Tibial nerve (tissue), 4 donors: ENCODE measurements at regions not wholly inside any gene's neighbourhood (a gene's known extent, or its start where the extent isn't known, plus 50 kb on each side); places are given as distances from the start of the nearest gene placed in this dataset.

ENCODE experiments used
- DNase-seq, 2 donors: peaks; one replicate each; pipeline ENCODE4 v3.0.0-alpha.2; 2019; ENCODE audit warnings: low spot score in 2 of 2
- H3K27ac ChIP-seq, 4 donors: fragments of 200-600 bp; sonication (generic) in 3 of 4; one replicate each; pipeline ENCODE4 v1.5.1; 2017 to 2019; ENCODE audit warnings: mild to moderate bottlenecking in 1 of 4
- H3K27me3 ChIP-seq, 2 donors: fragments of 200-600 bp; sonication (generic) in 1 of 2; one replicate each; pipeline versions ENCODE4 v1.5.1 to v1.6.0; 2017 to 2019
- H3K36me3 ChIP-seq, 3 donors: fragments of 200-600 bp; sonication (generic); one replicate each; pipeline ENCODE4 v1.5.1; 2018 to 2019
- H3K4me1 ChIP-seq, 4 donors: fragments of 200-600 bp; sonication (generic) in 3 of 4; one replicate each; pipeline ENCODE4 v1.5.1; 2017 to 2019
- H3K4me3 ChIP-seq, 4 donors: fragments of 200-600 bp; sonication (generic) in 3 of 4; one replicate each; pipeline ENCODE4 v1.5.1; 2017 to 2019; ENCODE audit warnings: mild to moderate bottlenecking in 1 of 4, moderate library complexity in 1 of 4
- H3K9me3 ChIP-seq, 4 donors: fragments of 200-600 bp; sonication (generic) in 3 of 4; one replicate each; pipeline ENCODE4 v1.5.1; 2017 to 2019
- EP300 ChIP-seq, 2 donors: sonication (generic); formaldehyde crosslinking; IDR thresholded peaks; one replicate each; pipeline ENCODE4 v1.6.1; 2017; ENCODE audit warnings: antibody characterized with exemption in 2 of 2, mild to moderate bottlenecking in 1 of 2
- POLR2A ChIP-seq, 2 donors: fragments of 450-650 bp; IDR thresholded peaks; one replicate each; pipeline ENCODE4 v1.6.1; 2017; ENCODE audit warnings: antibody characterized with exemption in 2 of 2, mild to moderate bottlenecking in 2 of 2, moderate library complexity in 2 of 2
- WGBS, 2 donors: methylation state at CpG; one replicate each; pipeline ENCODE4 v1.1.5; 2018; 5-methylcytosine and 5-hydroxymethylcytosine counted together
- TF ChIP-seq, protein P1 (sequence below), 5 experiments: fragments of 200-600 bp in 3 of 5; fragments of 450-650 bp in 2 of 5; sonication (generic) in 3 of 5; IDR thresholded peaks; one replicate each; pipeline ENCODE4 v1.5.1; 2016 to 2019; ENCODE audit warnings: antibody characterized with exemption in 5 of 5, mild to moderate bottlenecking in 3 of 5, moderate library complexity in 2 of 5

DNA sequence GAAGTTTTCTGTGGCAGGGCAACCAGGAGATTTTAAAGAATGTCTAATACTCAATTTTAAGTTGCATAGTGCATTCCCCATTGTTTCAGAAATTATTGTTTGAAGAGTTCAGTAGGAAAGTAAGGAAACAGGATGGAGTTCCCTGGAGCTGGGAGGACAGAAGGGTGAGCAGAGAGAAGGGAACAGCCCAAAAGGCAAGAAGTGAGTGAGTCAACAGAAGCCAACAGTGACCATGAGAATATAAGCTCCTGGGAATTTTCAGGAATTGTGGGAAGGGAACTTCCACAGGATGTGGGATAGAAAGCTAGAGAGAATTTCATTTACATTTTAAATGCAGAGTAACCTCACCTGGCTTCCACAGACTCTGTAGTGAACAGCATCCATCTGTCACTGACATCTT, 268.1 kb upstream of the ATP5MC3 start:
- DNase-seq, result no peak
- no peak for TF ChIP-seq EP300 (IDR thresholded peaks at IDR 0.05)
- no peak for TF ChIP-seq POLR2A (IDR thresholded peaks at IDR 0.05)
- TF ChIP-seq, protein P1, sequence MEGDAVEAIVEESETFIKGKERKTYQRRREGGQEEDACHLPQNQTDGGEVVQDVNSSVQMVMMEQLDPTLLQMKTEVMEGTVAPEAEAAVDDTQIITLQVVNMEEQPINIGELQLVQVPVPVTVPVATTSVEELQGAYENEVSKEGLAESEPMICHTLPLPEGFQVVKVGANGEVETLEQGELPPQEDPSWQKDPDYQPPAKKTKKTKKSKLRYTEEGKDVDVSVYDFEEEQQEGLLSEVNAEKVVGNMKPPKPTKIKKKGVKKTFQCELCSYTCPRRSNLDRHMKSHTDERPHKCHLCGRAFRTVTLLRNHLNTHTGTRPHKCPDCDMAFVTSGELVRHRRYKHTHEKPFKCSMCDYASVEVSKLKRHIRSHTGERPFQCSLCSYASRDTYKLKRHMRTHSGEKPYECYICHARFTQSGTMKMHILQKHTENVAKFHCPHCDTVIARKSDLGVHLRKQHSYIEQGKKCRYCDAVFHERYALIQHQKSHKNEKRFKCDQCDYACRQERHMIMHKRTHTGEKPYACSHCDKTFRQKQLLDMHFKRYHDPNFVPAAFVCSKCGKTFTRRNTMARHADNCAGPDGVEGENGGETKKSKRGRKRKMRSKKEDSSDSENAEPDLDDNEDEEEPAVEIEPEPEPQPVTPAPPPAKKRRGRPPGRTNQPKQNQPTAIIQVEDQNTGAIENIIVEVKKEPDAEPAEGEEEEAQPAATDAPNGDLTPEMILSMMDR (IDR thresholded peaks at IDR 0.05), result peak in 1 of 5 experiments; percentile 5
- Histone ChIP-seq H3K4me3 (no peak overlapping the region), H3K27ac (no peak overlapping the region), H3K4me1 (no peaks in the 10 kb centered on the region), H3K36me3 (no peaks in the 10 kb centered on the region), H3K27me3 (no peaks in the 10 kb centered on the region), H3K9me3 (no peaks in the 10 kb centered on the region)

DNA sequence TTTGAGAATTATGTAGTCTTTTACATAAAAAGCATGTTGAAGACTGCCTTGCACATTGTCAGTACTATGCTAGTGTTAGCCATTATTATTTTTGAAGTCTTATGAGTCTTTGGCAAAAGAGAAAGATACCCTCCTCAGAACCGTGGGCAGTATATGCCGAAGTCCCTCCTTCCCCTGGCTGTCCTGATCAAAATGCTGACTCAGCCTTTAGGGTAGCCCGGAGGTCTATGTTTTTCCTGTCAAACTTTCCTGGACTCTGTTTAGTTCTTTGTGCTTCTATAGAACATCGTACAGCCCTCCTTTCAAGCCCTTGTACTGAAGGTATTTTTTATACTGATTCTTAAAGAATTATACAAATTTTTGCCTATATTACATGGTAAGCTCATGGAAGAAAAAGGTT, 264.7 kb upstream of the ATP5MC3 start:
- H3K36me3 ChIP-seq, result no peaks in the 10 kb centered on the region
- WGBS, 2 donors, result 67 to 71% methylated on average over 4 of the region's 4 CpGs
- H3K27me3 ChIP-seq, result no peaks in the 10 kb centered on the region
- no peak for TF ChIP-seq POLR2A (IDR thresholded peaks at IDR 0.05)
- TF ChIP-seq EP300 (IDR thresholded peaks at IDR 0.05), result no peak
- TF ChIP-seq, protein P1 (IDR thresholded peaks at IDR 0.05), result no peak
- no peak for DNase-seq
- no peaks in the 10 kb centered on the region for H3K9me3 ChIP-seq
- no peak overlapping the region for H3K27ac ChIP-seq
- H3K4me3 ChIP-seq, result no peak overlapping the region
- no peaks in the 10 kb centered on the region for H3K4me1 ChIP-seq

DNA sequence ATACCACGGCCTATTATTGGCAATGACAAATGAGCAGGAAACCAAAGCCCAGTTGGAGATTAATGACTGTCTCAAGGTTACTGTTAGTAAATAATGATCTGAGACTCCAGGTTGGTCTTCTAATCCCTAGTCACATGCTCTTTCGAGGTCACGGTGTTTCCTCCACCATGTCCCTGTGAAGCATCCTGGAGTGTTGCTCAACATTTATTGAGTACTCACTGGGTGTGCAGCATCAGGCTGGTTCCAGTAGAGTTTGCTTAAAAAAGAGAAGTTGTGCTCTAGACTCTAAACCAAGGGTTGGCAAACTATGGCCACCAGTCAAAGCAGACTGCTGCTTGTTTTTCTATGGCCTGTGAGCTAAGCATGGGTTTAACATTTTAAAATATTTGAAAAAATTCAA, 263.8 kb upstream of the ATP5MC3 start:
- Histone ChIP-seq H3K36me3 (no peaks in the 10 kb centered on the region), H3K4me3 (no peak overlapping the region), H3K27me3 (no peaks in the 10 kb centered on the region), H3K9me3 (no peaks in the 10 kb centered on the region), H3K27ac (no peak overlapping the region), H3K4me1 (no peaks in the 10 kb centered on the region)
- DNase-seq, result no peak
- 91 to 95% methylated on average over 3 of the region's 3 CpGs for WGBS, 2 donors
- no peak for TF ChIP-seq EP300 (IDR thresholded peaks at IDR 0.05)
- no peak for TF ChIP-seq POLR2A (IDR thresholded peaks at IDR 0.05)
- TF ChIP-seq, protein P1 (IDR thresholded peaks at IDR 0.05), result no peak

DNA sequence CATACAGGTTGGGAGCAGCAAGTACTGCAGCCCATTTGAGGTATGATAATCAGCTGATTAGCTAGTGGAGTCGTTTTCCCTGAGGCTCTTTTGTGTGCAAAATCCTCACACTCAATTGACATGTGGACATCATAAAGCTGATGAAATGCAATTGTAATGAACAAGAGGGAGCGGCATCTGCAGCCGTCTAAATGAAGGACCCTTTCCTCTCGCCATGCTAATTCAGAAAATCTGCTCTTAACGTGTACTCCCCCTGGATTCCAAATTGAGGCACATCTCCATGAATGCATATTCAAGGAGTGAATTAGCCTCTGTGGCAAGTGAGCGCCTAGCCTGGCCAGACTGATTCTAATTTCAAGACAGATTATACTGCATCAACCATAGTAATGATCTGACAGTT, 260.9 kb upstream of the ATP5MC3 start:
- H3K36me3 ChIP-seq, result no peaks in the 10 kb centered on the region
- no peaks in the 10 kb centered on the region for H3K9me3 ChIP-seq
- H3K27ac ChIP-seq, result no peak overlapping the region
- no peaks in the 10 kb centered on the region for H3K4me1 ChIP-seq
- TF ChIP-seq POLR2A (IDR thresholded peaks at IDR 0.05) (no peak), EP300 (IDR thresholded peaks at IDR 0.05) (no peak)
- TF ChIP-seq, protein P1 (IDR thresholded peaks at IDR 0.05), result no peak
- DNase-seq, result no peak
- H3K4me3 ChIP-seq, result no peak overlapping the region
- no peaks in the 10 kb centered on the region for H3K27me3 ChIP-seq
- WGBS, 2 donors, result 57 to 62% methylated on average over 6 of the region's 6 CpGs

DNA sequence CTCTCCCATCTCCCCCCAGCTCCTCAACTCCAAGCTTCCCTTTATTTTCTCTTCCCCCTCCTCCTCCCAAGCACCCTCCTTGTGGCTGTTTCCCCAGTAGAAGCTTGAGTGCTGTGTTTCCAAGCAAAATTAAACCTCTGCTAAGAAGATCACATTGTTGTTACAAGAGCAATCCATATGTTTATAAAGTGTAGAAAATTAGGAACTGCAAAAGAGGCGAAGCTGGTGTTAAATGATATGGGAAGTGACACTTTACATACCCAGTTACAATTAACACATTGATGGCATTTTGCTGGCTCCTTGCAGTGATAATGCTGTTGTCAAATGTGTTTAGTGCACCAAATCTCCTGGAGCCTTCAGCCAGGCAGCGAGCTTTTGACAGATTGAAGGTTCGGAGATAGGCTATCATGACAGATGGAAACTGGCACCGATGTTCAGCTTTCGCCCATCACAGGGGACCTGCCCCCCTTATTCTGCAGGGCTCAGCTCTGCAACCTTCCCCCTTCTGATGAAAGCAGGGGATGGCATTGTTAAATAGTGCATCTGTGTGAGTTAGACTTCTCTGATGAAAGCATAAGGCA, 259.8 kb upstream of the ATP5MC3 start:
- DNase-seq, result no peak
- no peaks in the 10 kb centered on the region for H3K4me1 ChIP-seq
- no peak overlapping the region for H3K4me3 ChIP-seq
- no peaks in the 10 kb centered on the region for H3K9me3 ChIP-seq
- no peaks in the 10 kb centered on the region for H3K36me3 ChIP-seq
- H3K27me3 ChIP-seq, result no peaks in the 10 kb centered on the region
- no peak for TF ChIP-seq POLR2A (IDR thresholded peaks at IDR 0.05)
- TF ChIP-seq, protein P1 (IDR thresholded peaks at IDR 0.05), result no peak
- no peak overlapping the region for H3K27ac ChIP-seq
- WGBS, 2 donors, result 29 to 46% methylated on average over 5 of the region's 5 CpGs
